GM19395 (cell line): ENCODE measurements at regions not wholly inside any gene's neighbourhood (a gene's known extent, or its start where the extent isn't known, plus 50 kb on each side); places are given as distances from the start of the nearest gene placed in this dataset.

ENCODE experiments used
- ATAC-seq: cut with Tn5 transposase; IDR thresholded peaks from one replicate; pipeline ENCODE4 v1.9.1; 2021; ENCODE audit warnings: mild to moderate bottlenecking, moderate library complexity; ENCODE audit not compliant: unreplicated experiment

DNA sequence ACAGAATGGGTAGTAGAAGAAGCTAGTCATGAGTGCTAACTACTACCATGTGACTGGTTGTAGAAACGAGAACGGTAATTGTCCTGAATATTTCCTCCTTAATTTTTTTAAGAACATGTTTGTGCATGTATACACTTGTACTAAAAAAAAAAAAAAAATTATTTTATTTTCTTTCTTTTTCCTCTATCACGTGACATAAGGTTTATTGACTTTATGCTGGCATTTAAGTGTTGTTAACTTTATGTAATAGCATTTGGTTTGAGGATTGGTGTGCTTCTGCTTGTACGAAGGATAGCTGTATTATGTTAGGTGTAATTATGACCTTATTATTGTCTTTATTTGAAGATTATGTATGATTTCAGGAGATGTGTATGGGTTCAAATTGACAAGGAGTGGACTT, 349.1 kb upstream of the PTPRD start:
- no peak for ATAC-seq

- no peak for ATAC-seq
These were observed 370.4 kb upstream of the PTPRD start for GRCh38 chr9:10983251-10983650.

GRCh38 chr9:10999646-11000045, 386.8 kb upstream of the PTPRD start:
- ATAC-seq, result no peak

GRCh38 chr9:11001546-11001945, 388.7 kb upstream of the PTPRD start:
- ATAC-seq, result no peak

DNA sequence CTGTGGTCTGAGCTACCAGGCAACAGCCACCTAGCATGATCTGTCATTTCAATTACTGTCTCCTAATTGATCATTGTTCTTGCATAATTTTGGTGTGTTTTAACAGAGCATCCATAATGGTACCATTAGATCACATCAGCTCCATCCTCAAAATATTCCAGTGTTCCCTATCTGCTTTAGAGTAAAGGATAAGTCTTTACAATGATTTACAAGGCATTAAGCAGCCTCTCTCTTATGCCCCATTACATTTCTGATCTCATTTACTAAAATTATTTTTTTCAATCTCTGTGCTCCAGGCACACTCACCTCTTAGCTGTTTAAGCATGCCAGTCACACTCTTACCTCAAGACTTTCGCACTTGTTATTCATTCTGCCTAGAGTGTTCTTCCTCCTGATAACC, 389.9 kb upstream of the PTPRD start:
- ATAC-seq, result no peak

- no peak for ATAC-seq
These were observed 391.0 kb upstream of the PTPRD start for GRCh38 chr9:11003836-11004235.

DNA sequence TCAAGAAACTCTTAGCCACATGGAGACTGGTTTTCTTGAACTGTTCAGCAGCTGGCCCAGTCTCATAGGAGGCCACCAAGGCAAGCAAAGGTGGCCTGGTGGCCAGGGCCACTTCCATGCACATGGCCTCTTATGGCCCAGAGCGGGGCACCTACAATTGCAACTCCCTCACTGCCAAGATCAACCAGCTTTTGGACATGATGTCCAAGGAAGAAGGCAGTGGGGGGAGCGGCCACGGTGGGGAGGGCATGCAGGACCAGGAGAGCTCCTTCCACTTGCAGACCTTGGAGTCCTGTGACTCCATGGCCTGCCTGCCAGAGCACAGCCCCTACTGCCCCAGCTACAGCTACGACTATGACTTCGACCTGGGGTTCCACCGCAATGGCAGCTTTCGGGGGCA, 398.9 kb upstream of the PTPRD start:
- no peak for ATAC-seq

GRCh38 chr9:11016081-11016480, 403.3 kb upstream of the PTPRD start:
- no peak for ATAC-seq

DNA sequence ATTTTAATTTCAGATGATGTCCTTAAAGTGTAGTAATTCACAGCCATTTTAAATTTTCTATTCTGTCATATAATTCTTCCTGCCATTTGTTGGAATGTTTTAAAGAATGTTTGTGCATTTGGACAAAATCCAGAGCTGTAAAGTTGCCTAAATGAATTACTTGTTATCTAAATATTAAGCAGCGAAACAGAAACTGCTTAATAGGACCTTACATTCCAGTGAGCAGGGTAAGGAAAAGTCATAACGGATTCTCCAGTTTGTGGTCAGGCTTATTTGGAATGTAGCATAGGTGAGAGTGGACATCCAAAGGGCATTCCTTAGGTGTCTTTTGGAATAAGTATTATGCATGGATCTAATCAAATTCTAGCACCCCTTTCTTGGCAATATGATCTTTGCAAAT, 410.4 kb upstream of the PTPRD start:
- ATAC-seq, result no peak

DNA sequence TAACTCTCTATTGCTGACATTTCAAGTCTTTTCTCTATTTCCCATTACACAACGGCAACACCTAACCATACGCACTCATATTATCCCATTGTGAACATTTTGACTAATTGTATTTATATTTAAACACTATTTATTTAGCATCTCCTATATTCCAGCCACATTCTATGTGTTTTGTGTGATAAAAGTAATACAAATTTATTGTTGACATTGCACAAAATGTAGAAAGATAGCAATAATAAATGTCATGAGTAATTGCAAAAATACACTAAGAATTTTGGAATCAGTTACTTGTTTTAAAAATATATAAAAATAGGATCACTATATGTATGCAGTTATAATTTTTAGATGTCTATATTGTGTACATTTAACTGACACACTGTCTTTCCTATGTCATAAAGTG, 413.0 kb upstream of the PTPRD start:
- ATAC-seq, result no peak

- ATAC-seq, result no peak
These were observed 425.6 kb upstream of the PTPRD start for GRCh38 chr9:11038366-11038765.

DNA sequence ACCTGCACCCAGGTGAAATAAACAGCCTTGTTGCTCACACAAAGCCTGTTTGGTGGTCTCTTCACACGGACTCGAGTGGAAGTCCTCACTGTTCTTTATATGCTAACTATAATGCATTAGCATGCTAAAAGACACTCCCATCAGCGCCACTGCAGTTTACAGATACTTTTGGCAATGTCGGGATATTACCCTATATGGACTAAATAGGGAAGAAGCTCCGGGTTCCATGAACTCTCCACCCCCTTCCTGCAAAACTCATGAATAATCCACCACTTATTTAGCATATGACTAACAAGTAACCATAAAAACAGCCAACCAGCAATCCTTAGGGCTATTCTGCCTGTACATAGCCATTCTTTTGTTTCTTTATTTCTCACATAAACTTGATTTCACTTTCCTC, 426.2 kb upstream of the PTPRD start:
- ATAC-seq, result no peak

DNA sequence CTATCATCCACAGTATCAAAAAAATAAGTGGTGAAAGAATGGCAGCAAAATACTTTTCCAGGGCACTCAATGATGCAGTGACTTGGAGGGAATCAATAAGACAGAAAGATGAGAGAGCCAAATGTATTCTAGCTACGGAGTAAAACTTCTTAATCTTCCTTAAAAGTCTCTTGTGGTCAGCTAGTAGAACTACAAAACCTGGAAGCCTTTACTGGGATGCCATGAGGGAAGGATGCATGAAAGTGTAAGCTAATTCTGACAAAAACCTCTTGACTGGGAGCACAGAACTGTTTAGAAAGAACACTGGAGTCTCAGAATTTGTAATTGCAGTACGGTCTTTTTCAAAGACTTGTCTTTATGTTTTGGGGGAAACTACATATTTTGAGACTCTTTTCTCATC, 432.8 kb upstream of the PTPRD start:
- no peak for ATAC-seq

DNA sequence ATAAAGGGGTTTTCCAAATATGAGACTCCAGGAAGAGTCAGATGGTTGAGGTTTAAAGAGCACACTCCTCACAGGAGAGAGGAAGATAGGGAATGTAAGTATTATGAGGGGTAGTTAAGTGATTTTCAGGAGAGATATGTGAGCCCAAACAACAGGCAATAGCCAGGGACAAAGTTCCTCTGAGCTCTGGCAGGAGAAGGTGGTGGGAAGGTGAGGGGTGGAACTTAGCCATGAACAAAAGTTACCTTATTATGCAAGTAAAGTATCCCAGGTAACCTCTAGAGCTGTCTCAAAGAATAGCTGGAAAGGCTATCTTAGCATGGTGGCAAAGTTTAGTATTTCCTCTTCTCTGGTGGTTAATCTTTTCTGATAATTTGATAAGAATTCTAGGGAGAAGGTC, 450.5 kb upstream of the PTPRD start:
- ATAC-seq, result no peak

DNA sequence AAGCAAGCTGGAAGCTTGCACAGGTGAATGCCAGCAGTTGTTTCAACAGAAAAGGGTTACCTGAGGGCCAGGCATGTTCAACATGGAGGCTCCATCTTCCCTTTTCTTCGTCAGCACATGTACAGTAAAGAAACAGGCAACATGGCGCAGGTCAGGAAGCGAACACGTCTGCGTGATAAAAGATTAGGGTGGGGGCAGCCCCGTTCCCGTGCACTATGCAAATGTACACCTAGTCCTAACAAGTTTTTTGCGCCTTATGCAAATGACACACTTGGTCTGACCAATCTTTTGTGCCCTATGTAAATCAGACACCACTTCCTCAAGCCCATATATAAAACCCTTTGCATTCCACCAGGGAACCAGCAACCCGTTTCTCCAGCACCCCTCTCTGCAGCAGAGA, 452.1 kb upstream of the PTPRD start:
- no peak for ATAC-seq

GRCh38 chr9:11072176-11072575, 459.4 kb upstream of the PTPRD start:
- no peak for ATAC-seq

GRCh38 chr9:11086561-11086960, 473.8 kb upstream of the PTPRD start:
- no peak for ATAC-seq

- no peak for ATAC-seq
These were observed 476.1 kb upstream of the PTPRD start for GRCh38 chr9:11088821-11089374.

- ATAC-seq, result no peak
These were observed 480.2 kb upstream of the PTPRD start for GRCh38 chr9:11092974-11093373.

DNA sequence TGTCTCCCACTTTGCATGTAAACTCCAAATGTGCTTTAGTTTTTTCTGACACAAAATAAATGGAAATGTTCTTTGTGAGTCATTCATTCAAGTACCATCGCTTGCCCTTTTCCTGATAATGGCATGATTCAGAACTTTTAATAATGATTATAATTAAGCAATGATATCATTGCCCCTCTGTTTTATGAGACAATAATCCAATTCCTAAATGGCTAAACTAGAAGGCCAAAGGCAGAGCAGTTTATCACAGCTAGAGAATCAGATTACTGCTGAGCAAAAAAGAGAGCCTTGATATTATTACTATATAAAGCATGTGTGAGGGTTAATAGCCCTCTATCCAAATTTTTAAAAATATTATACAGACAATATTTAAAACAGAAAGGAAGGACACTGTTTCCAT, 484.2 kb upstream of the PTPRD start:
- no peak for ATAC-seq

DNA sequence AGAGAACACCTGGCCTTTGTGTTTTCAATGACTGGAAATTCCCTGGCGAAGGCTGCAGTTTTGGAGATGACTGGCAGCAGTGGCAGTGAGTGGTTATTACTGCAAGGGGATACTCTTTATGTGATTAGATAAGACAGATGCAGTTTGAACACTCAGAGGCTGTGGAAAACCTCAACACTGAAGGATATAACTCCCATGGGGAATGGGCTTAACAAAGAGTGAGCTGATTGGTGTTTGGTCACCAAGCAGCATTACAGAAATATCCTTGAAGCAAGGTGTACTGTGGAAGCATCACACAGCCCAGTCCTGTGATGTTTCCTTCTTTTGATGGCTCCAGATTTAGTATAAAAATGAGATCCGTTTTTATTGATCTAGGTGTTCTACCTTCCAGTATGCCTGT, 490.7 kb upstream of the PTPRD start:
- ATAC-seq, result no peak

DNA sequence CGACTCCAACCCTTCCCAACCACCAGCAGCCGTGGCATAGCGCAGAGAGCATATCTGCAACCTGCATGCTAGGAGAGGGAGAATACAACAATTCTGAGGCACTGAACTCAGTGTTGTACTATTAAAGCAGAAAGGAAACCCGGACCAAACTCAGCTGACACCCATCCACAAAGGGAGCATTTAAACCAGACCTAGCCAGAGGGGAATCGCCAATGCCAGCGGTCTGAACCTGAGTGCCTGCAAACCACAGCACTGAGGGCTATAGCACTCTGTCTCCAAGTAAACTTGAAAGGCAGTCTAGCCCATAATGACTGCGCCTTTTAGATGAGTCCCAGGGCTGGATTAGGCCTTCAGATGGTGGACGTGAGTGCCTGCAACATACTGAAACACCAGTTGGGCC, 494.4 kb upstream of the PTPRD start:
- ATAC-seq, result no peak

- ATAC-seq, result no peak
These were observed 515.4 kb upstream of the PTPRD start for GRCh38 chr9:11128156-11128555.

GRCh38 chr9:11135851-11136250, 523.0 kb upstream of the PTPRD start:
- no peak for ATAC-seq
